HS-27A (cell line): ENCODE measurements at regions not wholly inside any gene's neighbourhood (a gene's known extent, or its start where the extent isn't known, plus 50 kb on each side); places are given as distances from the start of the nearest gene placed in this dataset.
"Not testable (repeated sequence)": the region's sequence is repeated elsewhere in the genome, so short reads cannot be mapped to it uniquely, and the experiment has no call there.

ENCODE experiments used
- DNase-seq: peaks from one replicate; pipeline ENCODE4 v3.0.0-alpha.2; 2012; ENCODE audit warnings: low read depth, missing footprints

DNA sequence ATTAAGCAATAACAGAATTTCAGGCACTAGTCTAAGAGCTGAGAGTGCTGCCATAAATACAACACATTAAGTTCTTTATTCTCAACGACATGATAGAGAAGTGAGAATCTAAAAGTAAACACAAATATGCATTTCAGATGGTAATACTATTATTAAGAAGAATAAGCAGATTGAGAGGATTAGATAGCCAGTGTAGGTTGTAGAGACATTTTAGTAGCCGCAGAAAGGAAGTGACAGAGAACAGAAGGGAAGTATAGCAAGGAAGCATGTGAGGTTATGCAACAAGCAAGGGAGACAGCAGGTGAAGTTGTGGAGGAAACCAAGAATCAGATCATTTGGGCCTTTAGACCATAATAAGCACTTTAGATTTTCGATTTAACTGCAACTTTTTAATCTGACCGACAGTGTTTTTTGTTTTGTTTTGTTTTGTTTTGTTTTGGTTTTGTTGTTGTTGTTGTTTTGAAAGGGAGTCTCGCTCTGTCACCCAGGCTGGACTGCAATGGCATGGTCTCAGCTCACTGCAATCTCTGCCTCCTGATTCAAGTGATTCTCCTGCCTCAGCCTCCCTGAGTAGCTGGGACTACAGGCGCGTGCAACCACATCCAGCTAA lies 737.0 kb upstream of the ADGRB3 start:
- DNase-seq: no peak

- no peak for DNase-seq
Observed at GRCh38 chr6:67896476-67896875, 738.6 kb upstream of the ADGRB3 start.

DNA sequence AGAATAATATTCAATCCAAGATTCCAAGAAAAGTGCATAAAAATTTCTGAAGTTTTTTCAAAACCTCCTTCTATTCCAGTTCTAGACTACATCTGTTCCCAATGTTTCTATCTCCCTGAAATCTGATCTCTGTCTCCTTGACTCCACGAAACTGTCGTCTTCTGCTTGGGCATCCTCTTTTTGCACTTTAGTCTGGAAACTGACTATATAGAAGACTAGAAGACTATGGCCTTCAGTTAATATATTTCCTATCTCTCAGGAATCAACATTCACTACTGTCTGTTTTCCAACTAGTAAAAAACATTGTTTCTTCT lies 745.4 kb upstream of the ADGRB3 start:
- no peak for DNase-seq

GRCh38 chr6:67888886-67889681 lies 746.0 kb upstream of the ADGRB3 start:
- no peak for DNase-seq

DNA sequence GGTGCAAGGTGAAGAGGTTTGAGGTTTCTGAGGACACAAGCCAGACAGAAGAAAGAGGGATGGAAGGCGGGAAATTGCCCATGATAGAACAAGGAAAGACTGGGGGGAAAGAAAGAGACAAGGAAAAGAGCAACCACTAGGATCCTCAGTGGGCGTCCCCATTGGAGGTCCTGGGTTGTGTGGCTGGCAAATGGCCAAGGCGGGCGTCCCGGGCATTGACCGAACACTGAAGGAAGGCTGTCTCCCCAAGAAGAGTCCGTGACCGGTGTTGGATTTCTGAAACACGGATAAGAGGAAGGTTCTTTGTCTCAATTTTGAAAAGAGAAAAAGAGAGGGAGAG lies 746.6 kb upstream of the ADGRB3 start:
- no peak for DNase-seq

GRCh38 chr6:67887747-67888545 lies 747.1 kb upstream of the ADGRB3 start:
- no peak for DNase-seq

GRCh38 chr6:67887419-67887746 lies 747.7 kb upstream of the ADGRB3 start:
- DNase-seq: no peak

DNA sequence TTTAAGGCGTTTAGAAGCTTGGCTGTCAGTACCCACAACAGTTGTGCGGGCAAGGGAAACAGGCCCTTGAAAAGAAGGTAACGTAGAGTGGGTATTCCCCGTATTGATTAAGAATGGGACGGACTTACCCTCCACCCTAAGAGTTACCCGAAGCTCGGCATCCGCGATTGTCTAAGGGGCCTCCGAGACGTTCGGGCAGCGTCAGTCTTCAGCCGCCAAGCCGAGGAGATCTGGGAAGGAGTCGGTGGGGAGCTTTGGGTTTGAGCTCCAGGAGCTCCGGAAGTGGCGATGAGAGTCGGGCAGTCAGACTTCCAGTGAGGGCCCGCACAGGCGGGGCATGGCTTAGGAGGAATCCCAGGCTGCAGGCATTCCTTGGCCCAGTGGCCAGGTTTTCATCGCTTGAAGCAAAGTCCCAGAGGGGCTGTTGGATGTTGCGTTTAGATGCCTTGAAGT lies 748.2 kb upstream of the ADGRB3 start:
- DNase-seq: no peak

DNA sequence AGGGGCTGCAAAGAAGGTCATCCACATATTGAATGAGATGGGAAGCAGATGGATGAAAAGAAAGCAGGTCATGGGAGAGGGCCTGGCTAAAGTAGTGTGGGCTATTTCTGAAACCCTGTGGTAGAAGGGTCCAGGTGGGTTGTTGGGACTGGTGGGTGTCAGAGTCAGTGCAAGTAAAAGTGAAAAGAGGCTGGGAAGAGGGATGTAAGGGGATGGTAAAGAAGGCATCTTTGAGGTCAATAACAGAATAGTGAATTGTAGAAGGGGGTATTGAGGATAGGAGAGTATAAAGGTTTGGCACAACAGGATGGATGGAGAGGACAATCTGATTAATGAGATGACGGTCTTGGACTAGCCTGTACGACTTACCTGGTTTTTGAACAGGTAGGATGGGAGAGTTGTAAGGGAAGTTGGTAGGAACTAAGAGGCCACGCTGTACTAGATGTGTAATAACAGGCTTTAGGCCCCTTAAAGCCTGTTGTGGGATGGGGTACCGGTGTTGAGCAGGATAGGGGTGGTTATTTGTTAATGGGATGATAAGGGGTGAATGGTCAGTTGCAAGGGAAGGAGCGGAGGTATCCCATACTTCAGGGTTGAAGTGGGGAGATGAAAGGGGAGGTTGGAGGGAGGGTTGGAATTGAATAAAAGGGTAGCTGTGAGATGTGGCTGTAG lies 748.9 kb upstream of the ADGRB3 start:
- DNase-seq: no peak

GRCh38 chr6:67885081-67886033 lies 749.7 kb upstream of the ADGRB3 start:
- DNase-seq: no peak

DNA sequence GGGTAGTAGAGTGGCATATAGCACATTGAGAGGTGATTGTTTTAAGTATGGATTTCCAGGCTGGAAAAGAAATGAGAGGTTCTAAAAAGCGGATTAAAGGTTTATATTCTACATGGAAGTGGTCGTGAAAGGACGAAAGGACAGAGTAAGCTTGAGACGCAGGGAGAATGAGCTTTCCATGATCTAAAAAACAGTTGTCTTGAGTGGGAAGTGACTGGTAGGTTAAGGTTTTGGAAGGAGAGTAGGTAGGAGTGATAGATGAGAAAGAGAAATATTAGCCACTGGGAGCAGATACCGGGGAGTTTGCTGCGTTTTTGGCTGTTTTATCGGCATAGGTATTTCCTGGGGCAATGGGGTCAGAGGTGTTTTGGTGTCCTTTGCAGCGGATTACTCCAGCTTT lies 750.6 kb upstream of the ADGRB3 start:
- DNase-seq: no peak

DNA sequence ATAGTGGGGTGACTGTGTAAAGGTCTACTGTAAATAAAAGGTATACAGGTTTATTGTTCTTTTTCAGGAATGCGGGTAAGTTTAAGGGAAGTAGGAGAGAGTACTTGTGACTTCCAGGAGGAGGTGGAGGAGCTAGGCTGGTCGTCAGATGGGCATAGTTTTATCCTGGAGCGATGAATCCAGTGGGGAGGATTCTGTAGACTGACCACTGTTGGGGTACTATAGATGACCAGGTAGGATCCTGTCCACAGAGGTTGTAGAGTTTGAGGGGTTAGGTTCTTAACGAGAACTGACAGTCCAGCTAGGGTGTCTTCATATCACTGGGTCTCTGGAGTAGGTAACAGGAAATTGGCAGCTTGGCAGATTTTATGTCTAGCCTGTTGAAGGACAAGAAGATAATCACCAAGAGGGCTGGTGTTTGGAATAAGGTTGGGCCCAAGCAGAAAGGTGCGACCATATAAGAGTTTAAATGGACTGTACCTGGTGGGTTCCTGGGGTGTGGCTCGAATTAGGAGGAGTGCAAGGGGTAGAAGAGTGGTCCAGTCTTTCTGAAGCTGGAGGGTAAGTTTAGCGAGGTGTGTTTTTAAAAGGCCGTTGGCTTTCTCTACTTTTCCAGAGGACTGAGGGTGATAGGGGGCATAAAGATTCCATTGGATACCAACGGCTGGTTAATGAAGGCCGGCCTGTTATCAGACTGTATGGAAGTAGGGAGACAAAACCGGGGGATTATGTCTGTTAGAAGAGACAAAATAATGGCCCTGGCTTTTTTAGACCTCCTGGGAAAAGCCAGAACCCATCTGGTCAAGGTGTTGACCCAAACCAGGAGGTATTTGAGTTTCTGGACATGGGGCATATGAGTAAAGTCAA lies 751.3 kb upstream of the ADGRB3 start:
- no peak for DNase-seq

DNA sequence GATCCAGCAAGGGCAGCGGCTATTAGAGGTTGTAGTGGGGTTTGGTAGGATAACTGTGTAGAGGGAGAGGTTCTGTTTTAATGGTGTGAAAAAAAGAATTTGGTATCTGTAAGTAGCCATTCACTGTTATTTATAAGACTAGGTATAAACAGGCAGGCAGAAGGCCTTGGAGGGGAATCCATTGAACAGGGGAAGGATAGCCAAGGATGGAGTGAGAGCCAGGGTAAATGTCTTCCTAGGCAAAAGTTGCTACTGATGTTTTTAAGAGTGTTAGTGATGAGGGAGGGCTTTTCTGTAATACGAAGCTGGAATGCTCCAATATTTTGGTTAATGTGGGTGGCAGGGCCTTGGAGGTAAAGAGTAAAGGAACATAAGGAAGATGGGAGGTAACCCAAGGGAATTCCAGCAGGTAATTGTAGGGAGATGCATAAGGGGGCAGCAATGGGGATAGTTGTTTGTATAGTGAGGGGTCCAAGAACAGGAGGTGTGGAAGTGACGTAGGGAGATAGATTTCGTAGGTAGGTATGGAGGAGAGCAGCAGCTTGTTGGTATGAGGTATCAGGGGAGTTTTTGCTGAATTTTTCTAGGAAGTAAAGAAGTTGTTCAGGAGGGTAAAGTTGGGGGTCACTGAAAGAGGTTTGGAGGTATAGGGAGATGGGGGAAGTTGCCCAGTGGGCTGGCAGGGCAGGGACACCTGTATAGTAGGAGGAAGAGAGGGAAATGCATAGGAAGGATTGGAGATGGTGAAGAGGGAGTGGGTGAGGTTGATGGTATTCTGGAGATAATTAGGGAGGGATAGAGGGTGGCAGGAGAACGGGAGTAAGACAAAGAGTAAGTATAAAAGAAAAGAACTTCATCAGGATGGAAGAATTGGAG lies 752.4 kb upstream of the ADGRB3 start:
- DNase-seq: no peak

- no peak for DNase-seq
Observed at GRCh38 chr6:67881706-67882065, 753.4 kb upstream of the ADGRB3 start.

DNA sequence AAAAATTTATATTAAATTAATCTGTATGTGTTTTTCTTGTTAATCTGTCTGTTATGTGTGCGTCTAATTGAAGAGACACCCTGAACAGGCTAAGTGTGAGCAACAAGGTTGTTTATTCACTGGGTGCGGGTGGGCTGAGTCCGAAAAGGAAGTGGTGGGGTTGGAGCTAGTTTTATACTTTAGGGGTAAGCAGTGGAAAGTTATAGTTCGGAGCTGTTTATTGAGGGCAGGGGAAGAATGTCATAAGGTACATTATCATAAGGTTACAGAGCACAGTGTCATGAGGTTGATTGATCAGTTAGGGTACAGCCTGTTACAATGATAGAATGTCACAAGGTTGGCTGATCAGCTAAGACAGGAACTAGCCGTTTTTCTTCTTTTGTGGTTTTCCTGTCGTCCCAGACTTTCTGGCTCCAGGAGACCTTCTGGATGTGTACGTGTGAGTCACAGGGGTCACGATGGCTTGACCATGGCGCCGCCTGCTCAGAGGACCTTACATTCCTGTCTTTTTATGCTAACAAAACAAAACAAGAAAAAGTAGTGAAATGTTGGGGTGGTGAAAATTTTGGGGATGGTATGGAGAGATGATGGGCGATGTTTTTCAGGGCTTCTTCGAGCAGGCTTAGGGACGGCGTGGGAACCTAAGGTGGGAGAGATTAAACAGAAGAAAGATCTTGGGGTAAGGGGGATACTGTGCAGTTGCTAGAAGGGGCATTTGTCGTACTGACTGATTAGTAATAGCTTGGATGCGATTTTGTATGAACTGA lies 754.0 kb upstream of the ADGRB3 start:
- DNase-seq: peak; percentile 2

DNA sequence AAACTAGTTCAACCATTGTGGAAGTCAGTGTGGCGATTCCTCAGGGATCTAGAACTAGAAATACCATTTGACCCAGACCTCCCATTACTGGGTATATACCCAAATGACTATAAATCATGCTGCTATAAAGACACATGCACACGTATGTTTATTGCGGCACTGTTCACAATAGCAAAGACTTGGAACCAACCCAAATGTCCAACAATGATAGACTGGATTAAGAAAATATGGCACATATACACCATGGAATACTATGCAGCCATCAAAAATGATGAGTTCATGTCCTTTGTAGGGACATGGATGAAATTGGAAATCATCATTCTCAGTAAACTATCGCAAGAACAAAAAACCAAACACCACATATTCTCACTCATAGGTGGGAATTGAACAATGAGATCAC lies 754.7 kb upstream of the ADGRB3 start:
- DNase-seq: not testable (repeated sequence)

DNA sequence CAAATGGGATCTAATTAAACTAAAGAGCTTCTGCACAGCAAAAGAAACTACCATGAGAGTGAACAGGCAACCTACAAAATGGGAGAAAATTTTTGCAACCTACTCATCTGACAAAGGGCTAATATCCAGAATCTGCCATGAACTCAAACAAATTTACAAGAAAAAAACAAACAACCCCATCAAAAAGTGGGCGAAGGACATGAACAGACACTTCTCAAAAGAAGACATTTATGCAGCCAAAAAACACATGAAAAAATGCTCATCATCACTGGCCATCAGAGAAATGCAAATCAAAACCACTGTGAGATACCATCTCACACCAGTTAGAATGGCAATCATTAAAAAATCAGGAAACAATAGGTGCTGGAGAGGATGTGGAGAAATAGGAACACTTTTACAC lies 755.2 kb upstream of the ADGRB3 start:
- not testable (repeated sequence) for DNase-seq

DNA sequence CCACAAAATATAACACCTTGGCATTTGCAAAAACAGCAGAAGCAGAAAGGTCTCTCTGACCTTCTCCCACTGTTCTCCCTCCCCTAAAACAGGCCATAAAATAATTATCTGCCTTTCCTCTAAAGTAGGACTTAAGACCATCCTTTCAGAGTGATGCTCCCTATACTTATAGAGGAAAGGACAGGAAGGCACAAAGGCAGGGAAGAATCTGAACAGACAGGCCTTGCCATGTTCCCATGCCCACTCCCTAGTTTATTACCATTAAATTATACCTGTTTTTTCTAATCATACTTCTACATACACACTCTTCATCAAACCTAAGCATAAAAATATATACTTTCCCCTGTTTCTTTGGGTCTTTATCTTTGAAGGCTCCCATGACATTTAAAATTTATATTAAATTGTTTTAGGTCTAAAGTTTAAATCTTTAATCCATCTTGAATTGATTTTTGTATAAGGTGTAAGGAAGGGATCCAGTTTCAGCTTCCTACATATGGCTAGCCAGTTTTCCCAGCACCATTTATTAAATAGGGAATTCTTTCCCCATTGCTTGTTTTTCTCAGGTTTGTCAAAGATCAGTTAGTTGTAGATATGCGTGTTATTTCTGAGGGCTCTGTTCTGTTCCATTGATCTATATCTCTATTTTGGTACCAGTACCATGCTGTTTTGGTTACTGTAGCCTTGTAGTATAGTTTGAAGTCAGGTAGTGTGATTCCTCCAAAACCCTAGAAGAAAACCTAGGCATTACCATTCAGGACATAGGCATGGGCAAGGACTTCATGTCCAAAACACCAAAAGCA lies 755.8 kb upstream of the ADGRB3 start:
- not testable (repeated sequence) for DNase-seq
